Keratinocyte (primary cell): ENCODE measurements at regions not wholly inside any gene's neighbourhood (a gene's known extent, or its start where the extent isn't known, plus 50 kb on each side); places are given as distances from the start of the nearest gene placed in this dataset.

Experiments used
- DNase-seq: peaks from one replicate; pipeline ENCODE4 v3.0.0-alpha.2; 2011; ENCODE audit warnings: low read depth, missing footprints, low spot score
- FAIRE-seq: peaks from 2 replicates; lab custom pipeline; 2011; peaks lifted over from hg19 to GRCh38; lab: Jason Lieb, UNC
- H2AFZ ChIP-seq: 2 replicates; pipeline ENCODE4 v1.6.0; 2012; ENCODE audit warnings: low read length, control low read depth, inconsistent platforms; ENCODE audit not compliant: control insufficient read depth
- H3K27ac ChIP-seq: 2 replicates; pipeline ENCODE4 v1.5.1; 2011; ENCODE audit warnings: low read length; ENCODE audit not compliant: control insufficient read depth, insufficient read depth
- H3K27me3 ChIP-seq: 3 replicates; pipeline ENCODE4 v1.6.0; 2011; ENCODE audit warnings: low read length; ENCODE audit not compliant: control insufficient read depth, insufficient read depth; ENCODE audit errors: extremely low read depth
- H3K36me3 ChIP-seq, 2 experiments: 2 replicates in 1 of 2; 3 replicates in 1 of 2; pipeline ENCODE4 v1.5.1; 2011; ENCODE audit warnings: low read length in 2 of 2, mild to moderate bottlenecking in 1 of 2; ENCODE audit not compliant: control insufficient read depth in 2 of 2, insufficient read depth in 2 of 2; ENCODE audit errors: extremely low read depth in 1 of 2
- H3K4me1 ChIP-seq: 3 replicates; pipeline ENCODE4 v1.5.1; 2011; ENCODE audit warnings: low read length; ENCODE audit not compliant: control insufficient read depth, insufficient read depth; ENCODE audit errors: extremely low read depth
- H3K4me2 ChIP-seq: 3 replicates; pipeline ENCODE4 v1.6.0; 2011; ENCODE audit warnings: low read depth, low read length; ENCODE audit not compliant: control insufficient read depth, insufficient read depth; ENCODE audit errors: extremely low read depth
- H3K4me3 ChIP-seq, 3 experiments: fragments of 200-600 bp in 1 of 3; sonication (generic) in 1 of 3; 2 replicates in 2 of 3; 3 replicates in 1 of 3; pipeline ENCODE4 v1.5.1; 2011 to 2016; ENCODE audit warnings: low read length in 3 of 3, mild to moderate bottlenecking in 3 of 3, control low read depth in 2 of 3, inconsistent platforms in 1 of 3, low read depth in 1 of 3, mixed read lengths in 1 of 3, mixed run types in 1 of 3, moderate library complexity in 1 of 3; ENCODE audit not compliant: control insufficient read depth in 2 of 3, insufficient read depth in 2 of 3; ENCODE audit errors: extremely low read depth in 1 of 3
- H3K79me2 ChIP-seq: 2 replicates; pipeline ENCODE4 v1.6.0; 2012; ENCODE audit warnings: low read length; ENCODE audit not compliant: control insufficient read depth, insufficient read depth
- H3K9ac ChIP-seq: 3 replicates; pipeline ENCODE4 v1.6.0; 2011; ENCODE audit warnings: low read length; ENCODE audit not compliant: control insufficient read depth, insufficient read depth; ENCODE audit errors: extremely low read depth
- H3K9me1 ChIP-seq: 3 replicates; pipeline ENCODE4 v1.6.0; 2011; ENCODE audit warnings: low read length; ENCODE audit not compliant: control insufficient read depth, insufficient read depth; ENCODE audit errors: extremely low read depth
- H3K9me3 ChIP-seq: 2 replicates; pipeline ENCODE4 v1.5.1; 2012; ENCODE audit warnings: low read depth, low read length; ENCODE audit not compliant: control insufficient read depth
- H4K20me1 ChIP-seq: 3 replicates; pipeline ENCODE4 v1.6.0; 2011; ENCODE audit warnings: low read length; ENCODE audit not compliant: control insufficient read depth, insufficient read depth; ENCODE audit errors: extremely low read depth
- CTCF ChIP-seq, 3 experiments: IDR thresholded peaks in 1 of 3; conservative IDR thresholded peaks in 1 of 3; optimal IDR thresholded peaks in 1 of 3; 2 replicates in 2 of 3; 3 replicates in 1 of 3; pipeline versions ENCODE3 to v1.5.1; 2011; ENCODE audit warnings: low read length in 3 of 3, mild to moderate bottlenecking in 3 of 3, moderate library complexity in 2 of 3, control low read depth in 1 of 3, inconsistent platforms in 1 of 3; ENCODE audit not compliant: insufficient read depth in 2 of 3; ENCODE audit errors: extremely low read depth in 1 of 3
- EZH2 ChIP-seq: IDR thresholded peaks from one replicate; pipeline ENCODE4 v1.6.1; 2012; ENCODE audit warnings: inconsistent platforms, mild to moderate bottlenecking, low read length, moderate library complexity
- dilution Hi-C: fragments of 300-500 bp; cut with MboI; formaldehyde crosslinking; loops from one replicate; pipeline ENCODE4 v1.7.0; 2020; ENCODE audit warnings: low sequenced_read_pairs; ENCODE audit not compliant: extremely low pct_ligation_motif_present

- no peaks in the 10 kb centered on the region for H3K9me3 ChIP-seq
- no peak overlapping the region for H3K4me3 ChIP-seq
- no peaks in the 10 kb centered on the region for H3K4me1 ChIP-seq
- no peak for TF ChIP-seq CTCF (optimal IDR thresholded peaks at IDR 0.05 in 1 of 3, IDR thresholded peaks at IDR 0.05 in 1 of 3, conservative IDR thresholded peaks at IDR 0.05 in 1 of 3; ENCODE audit: extremely low read depth in 1 of 3, insufficient read depth in 2 of 3, low read length in 3 of 3)
- no peak for TF ChIP-seq EZH2
- FAIRE-seq, result no peak
- H3K27me3 ChIP-seq, result no peaks in the 10 kb centered on the region
- DNase-seq, result no peak
- H3K9me1 ChIP-seq, result no peaks in the 10 kb centered on the region
- no peaks in the 10 kb centered on the region for H3K36me3 ChIP-seq
- no peaks in the 10 kb centered on the region for H4K20me1 ChIP-seq
- H3K27ac ChIP-seq, result no peak overlapping the region
- dilution Hi-C loops, result no loop called here
- H3K79me2 ChIP-seq, result no peaks in the 10 kb centered on the region
- H3K9ac ChIP-seq, result no peak overlapping the region
- no peak overlapping the region for H3K4me2 ChIP-seq
- H2AFZ ChIP-seq, result no peak overlapping the region
Measured at GRCh38 chr7:133201470-133201869, 51.4 kb upstream of the EXOC4 start.

- no peaks in the 10 kb centered on the region for H4K20me1 ChIP-seq
- no peaks in the 10 kb centered on the region for H3K79me2 ChIP-seq
- no peak overlapping the region for H3K9ac ChIP-seq
- no peaks in the 10 kb centered on the region for H3K9me3 ChIP-seq
- dilution Hi-C loops, result no loop called here
- H2AFZ ChIP-seq, result no peak overlapping the region
- no peaks in the 10 kb centered on the region for H3K27me3 ChIP-seq
- TF ChIP-seq EZH2 (no peak), CTCF (optimal IDR thresholded peaks at IDR 0.05 in 1 of 3, IDR thresholded peaks at IDR 0.05 in 1 of 3, conservative IDR thresholded peaks at IDR 0.05 in 1 of 3; ENCODE audit: extremely low read depth in 1 of 3, insufficient read depth in 2 of 3, low read length in 3 of 3) (no peak)
- no peaks in the 10 kb centered on the region for H3K9me1 ChIP-seq
- H3K36me3 ChIP-seq, result no peaks in the 10 kb centered on the region
- H3K27ac ChIP-seq, result no peak overlapping the region
- H3K4me2 ChIP-seq, result no peak overlapping the region
- FAIRE-seq, result no peak
- no peak overlapping the region for H3K4me3 ChIP-seq
- no peak for DNase-seq
- H3K4me1 ChIP-seq, result no peaks in the 10 kb centered on the region
Measured at GRCh38 chr7:133202942-133203341, 49.9 kb upstream of the EXOC4 start.
